Renal cortex interstitium (tissue), 11 donors: ENCODE measurements at regions not wholly inside any gene's neighbourhood (a gene's known extent, or its start where the extent isn't known, plus 50 kb on each side); places are given as distances from the start of the nearest gene placed in this dataset.

Experiments used
- DNase-seq, 11 donors: peaks; one replicate each; pipeline ENCODE4 v3.0.0-alpha.2; 2013; ENCODE audit warnings: low read depth in 9 of 11, low spot score in 4 of 11; ENCODE audit errors: extremely low read depth in 1 of 11

GRCh38 chr16:52906281-52906680, 146.4 kb downstream of the CHD9NB start:
- no peak for DNase-seq

GRCh38 chr16:52896478-52897164, 156.1 kb downstream of the CHD9NB start:
- DNase-seq: no peak

GRCh38 chr16:52874042-52874441, 178.7 kb downstream of the CHD9NB start:
- no peak for DNase-seq

GRCh38 chr16:52872731-52873130, 180.0 kb downstream of the CHD9NB start:
- DNase-seq: no peak

- DNase-seq: no peak
These were observed 181.2 kb downstream of the CHD9NB start for GRCh38 chr16:52871481-52871880.

GRCh38 chr16:52869243-52869642, 183.5 kb downstream of the CHD9NB start:
- DNase-seq: no peak

- DNase-seq: no peak
These were observed 189.7 kb downstream of the CHD9NB start for GRCh38 chr16:52863000-52863399.

GRCh38 chr16:52861614-52862022, 191.1 kb downstream of the CHD9NB start:
- DNase-seq: peak in 10 of 11 donors; percentile 8 to 48 (median 30)

GRCh38 chr16:52855463-52855862, 197.2 kb downstream of the CHD9NB start:
- no peak for DNase-seq

GRCh38 chr16:52852978-52853377, 199.7 kb downstream of the CHD9NB start:
- no peak for DNase-seq

GRCh38 chr16:52851211-52851740, 201.4 kb downstream of the CHD9NB start:
- no peak for DNase-seq

- DNase-seq: no peak
These were observed 209.3 kb downstream of the CHD9NB start for GRCh38 chr16:52843381-52843780.

- no peak for DNase-seq
These were observed 215.4 kb downstream of the CHD9NB start for GRCh38 chr16:52837251-52837650.

GRCh38 chr16:52834736-52835465, 217.8 kb downstream of the CHD9NB start:
- DNase-seq: no peak

GRCh38 chr16:52832771-52833170, 219.9 kb downstream of the CHD9NB start:
- DNase-seq: no peak

- no peak for DNase-seq
These were observed 225.2 kb downstream of the CHD9NB start for GRCh38 chr16:52827456-52827855.

GRCh38 chr16:52825892-52826291, 226.8 kb downstream of the CHD9NB start:
- no peak for DNase-seq

GRCh38 chr16:52819808-52820207, 232.9 kb downstream of the CHD9NB start:
- DNase-seq: no peak

GRCh38 chr16:52819405-52819804, 233.3 kb downstream of the CHD9NB start:
- DNase-seq: no peak

- no peak for DNase-seq
These were observed 235.0 kb downstream of the CHD9NB start for GRCh38 chr16:52817696-52818095.
